Breast epithelium (tissue), 3 donors: ENCODE measurements at regions not wholly inside any gene's neighbourhood (a gene's known extent, or its start where the extent isn't known, plus 50 kb on each side); places are given as distances from the start of the nearest gene placed in this dataset.

ENCODE experiments used
- CTCF ChIP-seq, 3 donors: fragments of 450-650 bp; IDR thresholded peaks; one replicate each; pipeline ENCODE4 v1.5.1; 2016 to 2017; ENCODE audit warnings: antibody characterized with exemption in 3 of 3, mild to moderate bottlenecking in 3 of 3, moderate library complexity in 3 of 3
- POLR2A ChIP-seq: fragments of 450-650 bp; IDR thresholded peaks from one replicate; pipeline ENCODE4 v1.6.1; 2016; ENCODE audit warnings: antibody characterized with exemption, mild to moderate bottlenecking, moderate library complexity
- POLR2AphosphoS5 ChIP-seq, 3 donors: sonication (generic); formaldehyde crosslinking; IDR thresholded peaks; one replicate each; pipeline ENCODE4 v1.6.1; 2017; ENCODE audit warnings: antibody characterized with exemption in 3 of 3

DNA sequence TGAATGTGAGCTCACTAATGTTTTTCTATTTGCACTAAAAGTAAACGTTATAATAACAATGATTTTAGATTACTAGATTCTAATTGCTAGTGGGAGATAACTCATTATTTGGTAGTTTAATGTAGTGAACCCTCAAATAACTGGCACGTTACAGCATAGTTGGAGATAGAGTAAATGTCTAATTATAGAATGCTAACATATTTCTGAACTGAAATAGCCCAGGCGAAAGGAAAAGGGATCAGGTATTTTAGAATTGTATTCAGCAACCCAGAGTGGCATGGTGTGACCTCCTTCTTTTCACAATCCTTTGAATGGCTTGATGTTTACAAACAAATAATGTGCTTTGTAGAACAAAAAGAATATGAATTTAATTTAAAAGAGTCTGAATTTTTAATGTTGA, 1221.2 kb downstream of the CDH8 start:
- TF ChIP-seq POLR2AphosphoS5 (IDR thresholded peaks at IDR 0.05) (no peak), CTCF (IDR thresholded peaks at IDR 0.05) (no peak), POLR2A (no peak)
